ENCODE measurements at regions not wholly inside any gene's neighbourhood (a gene's known extent, or its start where the extent isn't known, plus 50 kb on each side); places are given as distances from the start of the nearest gene placed in this dataset.

GRCh38 chr2:67948057-67948456 lies 114.7 kb downstream of the C1D start:
- TF ChIP-seq CTCF (IDR thresholded peaks at IDR 0.05 in 4 of 5, conservative IDR thresholded peaks at IDR 0.05 in 1 of 5) (no peak), POLR2A (IDR thresholded peaks at IDR 0.05) (no peak)

All from gastrocnemius medialis (tissue), 4 donors.